Left ventricle myocardium inferior (tissue), 1 donor: ENCODE measurements at regions not wholly inside any gene's neighbourhood (a gene's known extent, or its start where the extent isn't known, plus 50 kb on each side); places are given as distances from the start of the nearest gene placed in this dataset.

Experiments
- DNase-seq: peaks from one replicate; pipeline ENCODE4 v3.0.0-alpha.2; 2020
- H3K27ac ChIP-seq: fragments of 200-600 bp; replicated peaks from 2 replicates; pipeline ENCODE4 v1.8.0; 2021
- H3K27me3 ChIP-seq: fragments of 200-600 bp; 2 replicates; pipeline ENCODE4 v1.8.0; 2021; ENCODE audit warnings: low read depth
- H3K36me3 ChIP-seq: fragments of 200-600 bp; 2 replicates; pipeline ENCODE4 v1.8.0; 2021
- H3K4me1 ChIP-seq: fragments of 200-600 bp; 2 replicates; pipeline ENCODE4 v1.8.0; 2021
- H3K4me3 ChIP-seq: fragments of 200-600 bp; 2 replicates; pipeline ENCODE4 v1.8.0; 2021; ENCODE audit warnings: mild to moderate bottlenecking, moderate library complexity
- H3K9me3 ChIP-seq: fragments of 200-600 bp; replicated peaks from 2 replicates; pipeline ENCODE4 v1.8.0; 2021
- intact Hi-C: fragments of 100-400 bp; cut with micrococcal nuclease; formaldehyde crosslinking; loops from one replicate; pipeline ENCODE4 v1.11.0; 2022
- TF ChIP-seq, protein P1 (sequence below): fragments of 200-600 bp; IDR thresholded peaks from 2 replicates; pipeline ENCODE4 v1.8.0; 2021; ENCODE audit warnings: antibody characterized with exemption, mild to moderate bottlenecking, borderline replicate concordance
- donor health status: DM: no; HTN: yes; CAD: no; lungs with severe emphysema.

DNA sequence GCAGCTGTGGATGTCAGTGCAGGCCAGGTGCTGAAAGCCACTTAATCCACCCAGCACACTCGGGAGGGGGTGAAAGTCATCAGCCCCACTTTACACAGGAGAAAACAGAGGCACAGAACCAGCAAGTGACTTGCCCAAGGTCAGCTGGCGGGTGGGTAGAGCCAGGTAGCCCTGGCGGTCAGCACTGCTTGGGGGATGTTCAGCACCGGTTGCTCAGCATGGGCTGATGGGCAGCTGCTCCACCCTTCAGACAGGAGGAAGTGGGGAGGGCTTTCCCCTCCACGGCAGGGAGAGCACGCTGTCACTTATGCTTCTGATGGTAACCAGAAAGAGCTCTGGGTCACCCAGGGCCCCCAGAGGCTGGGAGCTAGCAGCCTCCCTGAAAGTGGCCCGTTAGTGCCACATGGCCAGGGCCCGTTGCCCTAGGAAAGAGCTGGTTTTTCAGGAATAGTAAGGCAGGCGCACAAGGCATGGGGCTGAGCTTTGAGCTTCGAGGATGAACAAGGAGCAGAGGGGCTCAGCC lies 417.9 kb downstream of the CTTN start:
- Histone ChIP-seq H3K4me3 (no peak overlapping the region), H3K27ac (no peak overlapping the region), H3K4me1 (no peaks in the 10 kb centered on the region), H3K9me3 (no peaks in the 10 kb centered on the region), H3K36me3 (no peaks in the 10 kb centered on the region), H3K27me3 (peaks cover 71% of the 10 kb centered on the region)
- TF ChIP-seq, protein P1, sequence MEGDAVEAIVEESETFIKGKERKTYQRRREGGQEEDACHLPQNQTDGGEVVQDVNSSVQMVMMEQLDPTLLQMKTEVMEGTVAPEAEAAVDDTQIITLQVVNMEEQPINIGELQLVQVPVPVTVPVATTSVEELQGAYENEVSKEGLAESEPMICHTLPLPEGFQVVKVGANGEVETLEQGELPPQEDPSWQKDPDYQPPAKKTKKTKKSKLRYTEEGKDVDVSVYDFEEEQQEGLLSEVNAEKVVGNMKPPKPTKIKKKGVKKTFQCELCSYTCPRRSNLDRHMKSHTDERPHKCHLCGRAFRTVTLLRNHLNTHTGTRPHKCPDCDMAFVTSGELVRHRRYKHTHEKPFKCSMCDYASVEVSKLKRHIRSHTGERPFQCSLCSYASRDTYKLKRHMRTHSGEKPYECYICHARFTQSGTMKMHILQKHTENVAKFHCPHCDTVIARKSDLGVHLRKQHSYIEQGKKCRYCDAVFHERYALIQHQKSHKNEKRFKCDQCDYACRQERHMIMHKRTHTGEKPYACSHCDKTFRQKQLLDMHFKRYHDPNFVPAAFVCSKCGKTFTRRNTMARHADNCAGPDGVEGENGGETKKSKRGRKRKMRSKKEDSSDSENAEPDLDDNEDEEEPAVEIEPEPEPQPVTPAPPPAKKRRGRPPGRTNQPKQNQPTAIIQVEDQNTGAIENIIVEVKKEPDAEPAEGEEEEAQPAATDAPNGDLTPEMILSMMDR = no peak
- DNase-seq = no peak
- intact Hi-C loops = no loop called here

DNA sequence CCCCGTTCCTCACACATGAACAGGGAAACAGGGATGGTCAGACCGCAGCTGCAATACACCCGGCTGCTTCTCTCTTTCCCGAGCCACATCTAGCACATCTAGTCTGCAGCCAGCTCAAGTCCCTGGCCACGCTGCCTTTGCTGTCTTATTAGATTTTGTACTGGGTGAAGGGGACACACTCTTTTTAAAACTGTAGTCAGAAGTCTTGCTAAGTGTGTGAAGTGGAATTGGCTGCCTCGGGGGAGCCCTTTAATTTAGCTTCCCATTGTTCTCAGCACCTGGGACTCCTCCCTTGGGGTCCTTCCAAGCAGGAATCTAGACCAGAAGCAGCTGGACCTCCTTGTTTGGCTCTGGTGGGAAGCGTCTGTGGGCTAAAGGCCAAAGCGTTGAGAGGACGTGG lies 420.0 kb downstream of the CTTN start:
- intact Hi-C loops = no loop called here
- TF ChIP-seq, protein P1 = no peak
- DNase-seq = no peak

DNA sequence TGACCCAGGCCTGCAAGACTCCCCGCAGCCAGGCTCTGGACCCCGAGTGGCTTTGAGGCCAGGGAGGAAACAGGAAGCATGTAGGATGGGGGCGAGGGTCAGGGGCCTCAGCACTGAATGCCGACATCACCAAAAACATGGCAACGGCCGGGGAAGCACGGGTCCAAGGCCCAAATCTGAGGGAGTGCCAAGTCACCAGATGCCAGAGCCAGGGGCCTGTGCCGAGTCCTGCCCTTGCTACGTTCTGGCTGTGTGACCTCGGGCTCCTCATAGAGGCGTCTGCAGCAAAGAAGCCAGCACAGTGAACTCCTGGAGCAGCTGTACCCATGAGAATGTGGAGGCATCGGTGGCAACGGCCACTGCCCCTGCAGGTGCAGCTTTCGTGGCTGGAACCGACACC lies 420.7 kb downstream of the CTTN start:
- intact Hi-C loops = no loop called here
- H3K4me1 ChIP-seq = no peaks in the 10 kb centered on the region
- TF ChIP-seq, protein P1 = no peak
- peaks cover 69% of the 10 kb centered on the region for H3K27me3 ChIP-seq
- no peak overlapping the region for H3K27ac ChIP-seq
- no peaks in the 10 kb centered on the region for H3K9me3 ChIP-seq
- no peaks in the 10 kb centered on the region for H3K36me3 ChIP-seq
- no peak overlapping the region for H3K4me3 ChIP-seq
- no peak for DNase-seq

More for the DNA sequence above, 420.0 kb downstream of the CTTN start:
- Histone ChIP-seq H3K36me3 (no peaks in the 10 kb centered on the region), H3K4me3 (no peak overlapping the region), H3K27me3 (peaks cover 71% of the 10 kb centered on the region), H3K4me1 (no peaks in the 10 kb centered on the region), H3K9me3 (no peaks in the 10 kb centered on the region), H3K27ac (no peak overlapping the region)

DNA sequence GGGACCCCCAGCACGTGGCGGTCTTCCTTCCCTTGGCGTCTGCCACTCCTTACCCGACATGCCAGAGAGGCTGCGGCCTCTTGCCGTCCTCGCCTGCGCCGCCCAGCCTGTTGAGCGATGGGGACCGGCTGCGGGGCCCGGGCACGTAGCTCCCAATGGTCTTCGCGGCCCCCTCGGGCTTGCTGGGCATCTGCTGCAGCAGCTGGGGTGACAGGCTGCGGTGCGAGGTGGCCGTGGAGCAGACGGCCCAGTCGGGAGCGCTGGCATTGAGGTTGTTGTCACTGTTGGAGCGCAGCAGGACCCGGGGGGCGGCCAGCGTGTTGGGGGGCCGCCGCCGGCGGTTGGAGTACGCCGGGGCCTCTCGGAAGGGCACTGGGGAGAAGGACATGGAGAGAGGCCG lies 422.0 kb downstream of the CTTN start:
- Histone ChIP-seq H3K27ac (no peak overlapping the region), H3K9me3 (no peaks in the 10 kb centered on the region), H3K27me3 (peaks cover 73% of the 10 kb centered on the region), H3K36me3 (no peaks in the 10 kb centered on the region), H3K4me3 (no peak overlapping the region), H3K4me1 (no peaks in the 10 kb centered on the region)
- intact Hi-C loops = no loop called here
- DNase-seq = no peak
- TF ChIP-seq, protein P1 = no peak

DNA sequence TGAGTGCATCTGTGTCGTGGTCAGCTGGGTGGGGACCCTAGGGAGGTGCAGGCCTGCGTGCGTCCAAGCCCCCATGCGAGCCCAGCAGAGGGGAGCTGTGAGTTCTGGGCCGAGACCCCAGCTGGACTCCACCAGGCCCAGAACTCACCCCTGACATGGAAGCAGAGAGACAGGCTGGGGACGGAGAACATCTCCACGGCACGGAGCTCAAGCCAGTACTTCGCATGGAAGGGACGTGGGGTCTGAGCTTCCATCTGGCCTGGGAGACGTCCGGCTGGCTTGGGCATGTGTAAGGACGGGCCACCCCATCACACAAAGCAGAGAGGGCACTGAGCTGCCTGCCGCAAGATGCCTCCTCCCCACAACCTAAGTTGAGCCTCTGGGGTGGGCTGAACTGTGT lies 422.4 kb downstream of the CTTN start:
- Histone ChIP-seq H3K4me3 (no peak overlapping the region), H3K9me3 (no peaks in the 10 kb centered on the region), H3K27ac (no peak overlapping the region), H3K27me3 (peaks cover 73% of the 10 kb centered on the region), H3K4me1 (no peaks in the 10 kb centered on the region), H3K36me3 (no peaks in the 10 kb centered on the region)
- intact Hi-C loops = no loop called here
- DNase-seq = no peak
- TF ChIP-seq, protein P1 = no peak
